HL-60 (cell line): ENCODE measurements at regions not wholly inside any gene's neighbourhood (a gene's known extent, or its start where the extent isn't known, plus 50 kb on each side); places are given as distances from the start of the nearest gene placed in this dataset.

Experiments used
- DNase-seq, 2 experiments: peaks; one replicate each; pipeline ENCODE4 v3.0.0-alpha.2; 2010 to 2020; ENCODE audit warnings: low read depth in 1 of 2, low spot score in 1 of 2
- H3K27ac ChIP-seq: fragments of 250-450 bp; sonication (Bioruptor Pico); replicated peaks from 2 replicates; pipeline ENCODE4 v1.5.1; 2020; ENCODE audit warnings: mild to moderate bottlenecking, moderate library complexity
- H3K27me3 ChIP-seq: fragments of 250-450 bp; sonication (Bioruptor Pico); 2 replicates; pipeline ENCODE4 v1.5.1; 2021; ENCODE audit warnings: mild to moderate bottlenecking, moderate library complexity; ENCODE audit not compliant: insufficient read depth, poor library complexity, severe bottlenecking
- H3K4me3 ChIP-seq: replicated peaks from 2 replicates; pipeline ENCODE4 v1.5.1; 2011; ENCODE audit warnings: mild to moderate bottlenecking, control low read depth, low read length; ENCODE audit not compliant: insufficient read depth
- GABPA ChIP-seq: IDR thresholded peaks from 2 replicates; pipeline ENCODE4 v1.6.1; 2012; ENCODE audit warnings: low read depth
- POLR2AphosphoS5 ChIP-seq: IDR thresholded peaks from 2 replicates; pipeline ENCODE4 v1.6.1; 2012; ENCODE audit warnings: low read depth
- SPI1 ChIP-seq: IDR thresholded peaks from 2 replicates; pipeline ENCODE4 v1.6.1; 2012; ENCODE audit warnings: low read depth, mild to moderate bottlenecking, borderline replicate concordance
- TF ChIP-seq, protein P1 (sequence below): IDR thresholded peaks from one replicate; pipeline ENCODE4 v1.5.1; 2011; ENCODE audit warnings: low read length, control low read depth, inconsistent platforms; ENCODE audit not compliant: insufficient read depth
- TF ChIP-seq, protein P2 (sequence below): IDR thresholded peaks from 2 replicates; pipeline ENCODE4 v1.6.1; 2012; ENCODE audit warnings: low read depth; ENCODE audit not compliant: insufficient replicate concordance

DNA sequence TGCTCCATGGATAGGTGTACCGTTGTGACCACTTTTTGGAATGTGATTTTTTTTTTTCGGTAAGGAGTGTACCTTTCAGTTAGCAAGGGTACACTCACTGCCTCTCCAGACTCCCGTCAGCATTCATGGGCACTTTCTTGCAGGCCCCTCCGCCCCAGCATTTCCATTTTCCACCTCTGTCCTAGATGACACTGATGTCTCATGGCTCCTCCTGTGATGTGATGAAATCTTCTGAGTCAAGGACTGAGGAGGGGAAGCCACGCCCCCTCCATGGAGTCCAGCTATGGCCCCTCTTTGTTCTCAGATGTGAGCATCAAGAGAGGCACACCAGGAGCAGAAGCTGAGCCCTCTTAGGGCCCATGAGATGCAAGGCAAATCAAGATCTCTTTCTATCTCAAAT is 61.8 kb downstream of the CTSL start:
- DNase-seq, result no peak
- H3K27me3 ChIP-seq, result no peaks in the 10 kb centered on the region
- TF ChIP-seq, protein P1, sequence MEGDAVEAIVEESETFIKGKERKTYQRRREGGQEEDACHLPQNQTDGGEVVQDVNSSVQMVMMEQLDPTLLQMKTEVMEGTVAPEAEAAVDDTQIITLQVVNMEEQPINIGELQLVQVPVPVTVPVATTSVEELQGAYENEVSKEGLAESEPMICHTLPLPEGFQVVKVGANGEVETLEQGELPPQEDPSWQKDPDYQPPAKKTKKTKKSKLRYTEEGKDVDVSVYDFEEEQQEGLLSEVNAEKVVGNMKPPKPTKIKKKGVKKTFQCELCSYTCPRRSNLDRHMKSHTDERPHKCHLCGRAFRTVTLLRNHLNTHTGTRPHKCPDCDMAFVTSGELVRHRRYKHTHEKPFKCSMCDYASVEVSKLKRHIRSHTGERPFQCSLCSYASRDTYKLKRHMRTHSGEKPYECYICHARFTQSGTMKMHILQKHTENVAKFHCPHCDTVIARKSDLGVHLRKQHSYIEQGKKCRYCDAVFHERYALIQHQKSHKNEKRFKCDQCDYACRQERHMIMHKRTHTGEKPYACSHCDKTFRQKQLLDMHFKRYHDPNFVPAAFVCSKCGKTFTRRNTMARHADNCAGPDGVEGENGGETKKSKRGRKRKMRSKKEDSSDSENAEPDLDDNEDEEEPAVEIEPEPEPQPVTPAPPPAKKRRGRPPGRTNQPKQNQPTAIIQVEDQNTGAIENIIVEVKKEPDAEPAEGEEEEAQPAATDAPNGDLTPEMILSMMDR, result no peak
- TF ChIP-seq, protein P2, sequence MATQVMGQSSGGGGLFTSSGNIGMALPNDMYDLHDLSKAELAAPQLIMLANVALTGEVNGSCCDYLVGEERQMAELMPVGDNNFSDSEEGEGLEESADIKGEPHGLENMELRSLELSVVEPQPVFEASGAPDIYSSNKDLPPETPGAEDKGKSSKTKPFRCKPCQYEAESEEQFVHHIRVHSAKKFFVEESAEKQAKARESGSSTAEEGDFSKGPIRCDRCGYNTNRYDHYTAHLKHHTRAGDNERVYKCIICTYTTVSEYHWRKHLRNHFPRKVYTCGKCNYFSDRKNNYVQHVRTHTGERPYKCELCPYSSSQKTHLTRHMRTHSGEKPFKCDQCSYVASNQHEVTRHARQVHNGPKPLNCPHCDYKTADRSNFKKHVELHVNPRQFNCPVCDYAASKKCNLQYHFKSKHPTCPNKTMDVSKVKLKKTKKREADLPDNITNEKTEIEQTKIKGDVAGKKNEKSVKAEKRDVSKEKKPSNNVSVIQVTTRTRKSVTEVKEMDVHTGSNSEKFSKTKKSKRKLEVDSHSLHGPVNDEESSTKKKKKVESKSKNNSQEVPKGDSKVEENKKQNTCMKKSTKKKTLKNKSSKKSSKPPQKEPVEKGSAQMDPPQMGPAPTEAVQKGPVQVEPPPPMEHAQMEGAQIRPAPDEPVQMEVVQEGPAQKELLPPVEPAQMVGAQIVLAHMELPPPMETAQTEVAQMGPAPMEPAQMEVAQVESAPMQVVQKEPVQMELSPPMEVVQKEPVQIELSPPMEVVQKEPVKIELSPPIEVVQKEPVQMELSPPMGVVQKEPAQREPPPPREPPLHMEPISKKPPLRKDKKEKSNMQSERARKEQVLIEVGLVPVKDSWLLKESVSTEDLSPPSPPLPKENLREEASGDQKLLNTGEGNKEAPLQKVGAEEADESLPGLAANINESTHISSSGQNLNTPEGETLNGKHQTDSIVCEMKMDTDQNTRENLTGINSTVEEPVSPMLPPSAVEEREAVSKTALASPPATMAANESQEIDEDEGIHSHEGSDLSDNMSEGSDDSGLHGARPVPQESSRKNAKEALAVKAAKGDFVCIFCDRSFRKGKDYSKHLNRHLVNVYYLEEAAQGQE, result no peak
- TF ChIP-seq GABPA (no peak), POLR2AphosphoS5 (no peak), SPI1 (no peak)
- H3K27ac ChIP-seq, result no peak overlapping the region
- no peak overlapping the region for H3K4me3 ChIP-seq

DNA sequence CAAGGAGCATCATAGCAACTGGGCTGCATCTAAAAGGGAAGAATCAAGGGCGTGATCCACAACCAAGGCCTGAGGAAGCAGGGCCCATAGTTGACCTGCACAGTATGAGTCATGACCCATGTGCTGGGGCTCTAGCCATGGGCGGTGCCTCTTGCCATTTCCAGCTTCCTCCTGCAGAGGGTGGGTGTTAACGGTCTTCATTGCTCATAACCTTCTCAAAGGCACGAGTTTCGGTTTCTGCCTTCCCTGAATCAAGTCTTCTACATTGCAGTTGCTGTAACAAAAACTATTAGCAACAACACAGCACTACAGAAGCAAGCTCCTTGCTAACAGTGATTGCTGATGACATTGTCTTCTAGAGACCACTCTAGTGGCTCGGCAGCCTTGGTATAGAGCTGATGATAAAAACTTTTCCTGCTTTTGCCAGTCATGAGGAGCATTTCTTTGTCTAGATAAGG is 66.9 kb downstream of the CTSL start:
- H3K4me3 ChIP-seq, result peak overlapping the region; percentile 8; the same call in 1 of the 2 replicates
- DNase-seq, result peak; percentile 93 to 95
- TF ChIP-seq GABPA (no peak), SPI1 (no peak; the same call in 1 of the 2 replicates), POLR2AphosphoS5 (peak; percentile 53; the same call in 1 of the 2 replicates)
- TF ChIP-seq, protein P2, result no peak
- TF ChIP-seq, protein P1, result no peak
- peak overlapping the region; percentile 89 for H3K27ac ChIP-seq
- no peaks in the 10 kb centered on the region for H3K27me3 ChIP-seq

GRCh38 chr9:87793292-87793691 is 67.4 kb downstream of the CTSL start:
- 0 out of 2 replicates have a peak overlapping the region, but pooled peaks have one; percentile 8 for H3K4me3 ChIP-seq
- no peak for TF ChIP-seq GABPA
- TF ChIP-seq SPI1, result no peak
- no peak for TF ChIP-seq POLR2AphosphoS5
- TF ChIP-seq, protein P2, result no peak
- TF ChIP-seq, protein P1, result no peak

More at GRCh38 chr9:87793292-87793691, 67.4 kb downstream of the CTSL start:
- DNase-seq, result peak; percentile 76 to 81
- Histone ChIP-seq H3K27me3 (no peaks in the 10 kb centered on the region), H3K27ac (peak overlapping the region; percentile 89)
